Stimulated activated CD8-positive, alpha-beta memory T cell treated with anti-CD3 and anti-CD28 coated beads, Interleukin-15, amount 100 ng/mL, for 48 hours (primary cell): ENCODE measurements at regions not wholly inside any gene's neighbourhood (a gene's known extent, or its start where the extent isn't known, plus 50 kb on each side); places are given as distances from the start of the nearest gene placed in this dataset.

Experiments used
- DNase-seq, 2 donors: peaks; one replicate each; pipeline ENCODE4 v3.0.0-alpha.2; 2020; ENCODE audit warnings: low read depth in 2 of 2

DNA sequence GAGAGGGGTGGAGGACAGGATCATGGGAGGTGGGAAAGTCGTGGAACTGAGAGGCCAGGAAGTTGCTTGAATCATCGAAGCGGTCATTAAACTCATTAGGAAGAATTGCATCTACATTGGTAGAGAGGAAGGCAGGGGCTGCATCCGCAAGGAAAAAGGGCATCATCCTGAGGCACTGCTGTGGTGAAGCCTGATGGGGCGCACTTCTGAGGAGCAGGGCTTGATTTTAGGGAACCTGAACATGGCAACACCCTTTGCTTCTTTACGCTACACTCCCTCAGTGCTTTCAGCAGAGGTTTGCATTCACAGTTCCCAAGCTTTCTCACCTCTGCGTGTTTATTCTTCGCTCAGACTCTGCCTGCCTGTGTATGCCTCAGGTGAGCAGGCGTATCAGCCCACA, 352.0 kb upstream of the RAB6C start:
- no peak for DNase-seq

DNA sequence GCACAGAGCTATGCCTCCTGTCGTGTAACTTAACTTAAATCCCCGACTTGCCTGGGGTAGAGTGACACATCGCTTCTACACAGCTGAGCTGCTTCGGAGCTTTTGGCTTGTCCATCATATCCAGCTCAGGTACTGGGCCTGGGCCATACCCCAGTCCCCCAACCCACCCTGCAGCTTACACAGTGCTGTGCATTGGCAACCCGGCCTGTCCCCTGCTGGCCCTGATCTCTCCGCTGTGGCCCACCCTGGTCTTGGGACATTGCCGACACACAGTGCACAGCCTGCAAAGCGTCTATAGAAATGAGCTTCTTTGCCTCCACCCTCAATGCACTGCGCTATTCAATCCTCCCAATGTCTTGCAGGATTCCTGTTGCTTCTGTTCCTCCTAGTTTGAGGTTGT, 342.8 kb upstream of the RAB6C start:
- DNase-seq: no peak

DNA sequence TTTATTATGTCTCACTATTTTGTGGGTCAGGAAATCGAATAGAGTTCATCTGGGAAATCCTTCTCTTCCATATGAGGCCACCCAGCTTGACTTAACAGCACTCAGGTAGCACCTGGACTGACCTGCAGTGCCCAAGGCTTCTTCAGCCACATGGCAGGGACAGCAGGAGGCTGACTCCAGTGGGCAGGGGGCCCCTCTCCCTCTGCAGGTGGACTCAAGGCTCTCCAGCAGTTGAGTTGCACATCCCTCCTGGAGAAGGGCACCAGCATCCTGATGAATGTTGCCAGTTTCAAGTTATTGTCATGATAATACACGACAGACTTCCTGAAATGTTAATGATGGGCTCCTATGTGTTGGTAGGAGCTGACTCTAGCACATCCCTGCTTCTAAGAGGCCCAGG, 338.1 kb upstream of the RAB6C start:
- no peak for DNase-seq

DNA sequence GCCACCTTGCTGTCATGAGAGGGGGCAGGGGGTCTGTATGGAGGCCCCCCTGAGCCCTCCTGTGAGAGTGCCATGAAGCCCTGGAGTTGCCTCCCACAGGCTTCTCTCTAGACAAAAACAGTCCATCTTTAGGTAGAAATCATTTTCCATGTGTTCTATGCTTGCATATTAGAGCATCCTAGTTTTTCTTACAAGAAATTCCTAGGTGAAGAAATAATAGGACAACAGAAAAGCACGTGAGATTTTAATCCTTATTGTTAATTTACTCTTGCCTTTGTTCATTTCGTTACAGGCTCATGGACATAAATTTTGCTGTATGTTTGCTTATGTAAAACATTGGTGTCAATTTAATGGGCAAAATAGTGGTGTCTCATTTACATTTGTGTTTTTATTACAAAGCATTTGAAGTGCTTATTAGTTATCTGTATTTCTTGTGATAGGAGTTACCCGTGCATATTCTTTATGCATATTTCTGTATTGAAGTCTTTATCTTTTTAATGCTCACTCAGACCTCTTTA, 336.9 kb upstream of the RAB6C start:
- DNase-seq: no peak

DNA sequence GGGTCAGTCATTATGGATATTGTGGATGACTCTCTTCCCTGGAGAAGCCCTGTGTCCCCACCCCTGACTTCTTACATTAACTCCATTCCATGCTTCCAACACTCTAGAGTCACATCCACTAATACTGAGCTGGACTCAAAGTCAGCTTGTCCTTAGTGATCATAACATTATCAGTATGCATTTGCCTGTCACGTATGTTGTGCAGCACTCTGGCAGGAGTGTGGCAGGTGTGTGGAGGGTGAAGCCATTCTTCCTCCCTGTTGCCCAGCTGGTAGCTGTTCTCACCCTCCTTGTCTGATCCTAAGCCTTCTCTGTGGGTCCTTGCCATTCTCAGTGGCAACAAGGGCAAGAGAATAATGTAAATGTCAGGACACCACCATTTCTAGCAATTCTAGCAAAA, 334.1 kb upstream of the RAB6C start:
- no peak for DNase-seq

DNA sequence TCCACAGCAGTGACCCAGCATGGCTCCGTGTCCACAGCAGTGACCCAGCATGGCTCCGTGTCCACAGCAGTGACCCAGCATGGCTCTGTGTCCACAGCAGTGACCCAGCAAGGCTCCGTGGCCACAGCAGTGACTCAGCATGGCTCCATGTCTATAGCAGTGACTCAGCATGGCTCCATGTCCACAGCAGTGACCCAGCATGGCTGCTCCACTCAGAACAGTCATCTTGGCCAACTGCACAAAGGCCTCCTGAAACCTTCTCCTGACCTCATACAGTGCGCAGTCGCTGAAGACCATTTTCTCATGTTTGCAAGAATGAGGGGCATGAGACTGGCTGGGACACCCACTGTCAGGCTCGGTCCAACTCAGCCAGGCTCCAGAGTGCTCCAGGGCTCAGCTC, 333.4 kb upstream of the RAB6C start:
- no peak for DNase-seq

DNA sequence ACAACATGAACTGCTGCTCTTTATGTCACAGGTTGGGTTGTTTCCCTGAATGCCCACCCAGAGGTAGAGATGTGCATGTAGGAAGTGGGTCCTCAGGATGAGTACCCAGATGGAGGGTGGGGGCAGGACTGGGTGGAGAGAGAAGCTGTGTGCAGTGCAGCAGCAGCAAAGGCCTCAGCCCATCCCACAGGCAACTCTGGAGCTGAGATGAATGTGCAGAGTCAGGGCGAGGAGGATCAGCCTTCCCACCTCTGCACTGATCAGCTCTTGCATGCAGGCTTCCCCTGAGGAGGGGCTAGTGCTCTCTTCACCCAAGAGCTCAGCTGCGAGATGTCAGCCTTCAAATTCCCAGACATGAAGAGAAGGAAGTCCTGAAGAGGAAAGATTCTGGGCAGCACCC, 326.2 kb upstream of the RAB6C start:
- DNase-seq: no peak

DNA sequence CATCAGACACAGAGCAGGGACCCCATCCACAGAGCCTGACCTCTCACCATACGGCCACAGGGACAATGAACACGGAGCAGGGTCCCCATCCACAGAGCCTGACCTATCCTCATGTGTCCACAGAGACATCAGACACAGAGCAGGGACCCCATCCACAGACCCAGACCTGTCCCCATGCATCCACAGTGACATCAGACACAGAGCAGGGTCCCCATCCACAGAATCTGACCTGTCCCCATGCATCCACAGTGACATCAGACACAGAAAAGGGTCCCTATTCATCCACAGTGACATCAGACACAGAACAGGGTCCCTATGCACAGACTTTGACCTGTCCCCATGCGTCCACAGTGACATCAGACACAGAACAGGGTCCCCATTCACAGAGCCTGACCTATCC, 325.1 kb upstream of the RAB6C start:
- DNase-seq: no peak

DNA sequence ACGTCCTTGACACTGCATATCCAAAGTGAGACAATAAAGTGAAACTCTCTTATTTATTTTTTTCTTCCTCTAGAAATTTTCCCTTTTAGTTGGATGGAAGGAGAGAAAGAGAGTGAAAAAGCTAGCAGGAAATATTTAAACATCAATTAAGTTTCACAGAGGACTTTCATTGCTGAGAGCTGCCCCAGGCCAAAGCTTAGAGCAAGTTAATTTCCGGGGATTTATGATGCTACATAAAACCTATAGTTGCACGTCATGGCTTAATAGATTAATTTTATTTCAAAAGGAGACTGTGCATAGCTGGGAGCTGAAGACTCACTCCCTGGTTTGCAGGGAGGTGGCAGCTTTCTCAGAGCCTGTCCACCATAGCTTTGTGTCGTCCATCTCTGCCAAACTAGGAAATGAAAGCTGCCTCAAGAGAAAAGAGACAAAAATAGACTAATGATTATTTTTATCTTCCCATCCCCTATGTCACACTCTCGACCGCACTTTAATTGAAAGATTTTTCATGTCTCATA, 323.3 kb upstream of the RAB6C start:
- no peak for DNase-seq

DNA sequence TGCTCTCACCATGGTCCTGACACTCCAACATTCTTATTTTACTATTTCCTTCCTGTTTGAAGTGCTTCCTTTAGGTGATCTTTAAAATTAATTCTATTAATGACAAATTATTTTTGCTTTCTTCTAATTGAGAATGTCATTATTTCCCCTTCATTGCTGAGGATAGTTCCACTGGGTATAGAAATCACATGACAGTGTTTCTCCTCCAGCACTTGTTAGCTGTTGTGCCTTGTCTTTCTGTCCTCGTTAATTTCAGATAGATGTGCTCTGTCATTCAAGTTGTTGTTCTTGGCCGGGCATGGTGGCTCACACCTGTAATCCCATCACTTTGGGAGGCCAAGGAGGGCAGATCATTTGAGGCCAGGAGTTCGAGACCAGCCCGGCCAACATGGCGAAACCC, 321.0 kb upstream of the RAB6C start:
- DNase-seq: no peak

DNA sequence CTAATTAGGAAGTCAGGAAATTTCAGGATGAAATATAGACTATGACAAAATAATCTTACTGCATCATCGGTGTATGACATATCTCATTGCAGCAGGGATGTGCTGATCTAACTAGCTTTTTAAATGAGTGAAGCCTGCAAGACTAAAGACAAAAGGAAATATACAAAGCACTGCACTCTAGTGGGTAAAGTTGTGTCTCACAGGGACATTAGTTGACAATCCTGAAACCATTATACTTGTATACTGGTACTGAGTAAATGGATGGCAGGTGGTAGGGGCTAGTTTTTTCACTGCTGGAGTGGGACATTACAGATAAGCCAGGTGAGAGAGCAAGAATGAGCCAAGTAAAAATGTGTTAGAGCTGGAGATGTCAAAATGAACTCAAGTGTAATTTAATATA, 317.5 kb upstream of the RAB6C start:
- no peak for DNase-seq

DNA sequence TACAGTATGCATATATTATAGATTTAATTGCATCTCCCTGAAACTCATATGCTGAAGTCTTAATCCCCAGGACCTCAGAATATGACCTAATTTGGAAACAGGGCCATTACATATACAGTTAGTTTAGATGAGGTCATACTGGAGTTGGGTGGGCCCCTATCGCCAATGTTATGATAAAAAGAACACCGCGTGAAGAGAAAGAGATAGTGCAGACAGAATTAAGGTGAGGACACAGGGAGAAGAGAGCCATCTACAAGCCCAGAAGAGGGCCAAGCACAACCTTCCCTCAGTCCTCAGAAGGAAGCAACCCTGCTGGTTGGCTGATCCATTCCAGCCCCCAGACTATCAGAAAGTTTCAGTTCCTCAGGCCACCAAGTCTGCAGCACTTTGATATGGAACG, 311.9 kb upstream of the RAB6C start:
- DNase-seq: no peak

DNA sequence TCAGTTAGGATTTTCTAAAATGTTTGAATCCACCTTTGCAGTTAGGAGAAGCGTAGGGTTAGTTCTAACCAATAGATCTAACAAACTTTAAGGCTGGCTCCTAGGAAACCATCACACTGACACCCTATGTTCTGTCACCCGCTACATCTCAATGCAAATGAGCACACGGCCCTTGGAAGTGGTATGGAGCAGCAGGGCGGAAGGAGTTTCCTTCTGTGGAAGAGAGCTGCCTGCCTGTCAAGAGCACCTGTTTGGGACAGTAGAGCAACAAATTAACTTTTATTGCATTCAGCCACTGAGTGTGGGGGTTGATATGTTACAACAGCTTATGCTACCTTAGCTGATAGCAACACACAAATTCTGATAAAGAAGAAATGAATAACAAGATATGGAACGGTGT, 306.9 kb upstream of the RAB6C start:
- DNase-seq: no peak

DNA sequence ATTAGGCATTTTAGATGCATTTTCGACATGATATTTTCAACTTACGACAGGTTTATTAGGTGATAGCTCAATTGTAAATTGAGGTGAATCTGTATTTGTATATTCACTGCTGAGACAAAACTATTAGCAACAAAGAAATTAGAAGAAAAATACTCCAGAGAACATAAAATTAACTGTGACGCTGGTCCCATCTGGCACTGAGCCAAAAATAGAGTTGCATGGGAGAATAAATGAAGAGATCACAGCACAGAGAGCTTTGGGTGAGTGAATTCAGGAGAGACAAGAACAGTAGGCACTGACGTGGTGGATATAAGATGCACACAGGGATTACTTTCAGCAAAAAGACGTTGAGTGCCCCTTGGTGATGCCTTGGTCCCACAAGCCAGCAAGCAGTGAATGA, 306.2 kb upstream of the RAB6C start:
- DNase-seq: no peak

DNA sequence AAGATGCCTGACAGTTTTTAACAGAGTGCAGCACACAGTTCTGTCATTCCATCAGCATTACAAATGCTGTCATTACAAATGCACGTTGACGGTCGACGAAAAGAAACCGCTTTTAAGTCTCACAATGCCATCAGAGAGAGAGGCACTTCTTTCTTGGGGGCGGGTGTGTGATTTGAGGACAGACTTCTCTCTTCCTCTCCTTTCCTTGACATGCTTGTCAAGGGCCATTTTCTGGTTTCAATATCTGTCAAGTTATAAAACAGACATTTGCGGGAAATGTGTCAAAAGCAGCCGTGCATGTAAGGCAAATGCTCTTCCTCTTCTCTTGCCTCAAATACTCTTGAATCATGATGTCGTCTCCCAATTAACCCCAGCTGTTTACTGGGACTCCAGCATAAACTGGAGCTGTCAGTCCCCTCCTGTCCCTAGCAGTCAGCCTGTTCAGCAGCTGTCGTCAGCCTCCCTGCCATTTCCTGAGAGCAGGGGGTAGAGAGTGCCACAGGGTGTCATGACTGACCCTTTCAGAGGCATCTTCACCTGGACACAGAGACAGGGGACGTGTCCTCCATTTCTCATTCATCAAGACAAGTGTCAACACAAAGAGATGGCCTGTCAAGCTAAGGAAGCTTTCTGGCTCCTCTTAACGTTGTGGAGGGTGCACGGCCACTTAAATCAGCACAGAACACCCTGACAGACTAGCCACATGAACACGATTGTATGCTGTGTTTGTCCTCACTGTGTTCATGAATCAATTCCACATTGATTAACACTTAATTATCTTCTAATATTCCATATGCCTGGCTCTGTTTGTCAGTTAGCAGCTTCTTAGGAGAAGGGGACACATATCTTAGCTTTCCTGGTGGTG, 305.4 kb upstream of the RAB6C start:
- no peak for DNase-seq

DNA sequence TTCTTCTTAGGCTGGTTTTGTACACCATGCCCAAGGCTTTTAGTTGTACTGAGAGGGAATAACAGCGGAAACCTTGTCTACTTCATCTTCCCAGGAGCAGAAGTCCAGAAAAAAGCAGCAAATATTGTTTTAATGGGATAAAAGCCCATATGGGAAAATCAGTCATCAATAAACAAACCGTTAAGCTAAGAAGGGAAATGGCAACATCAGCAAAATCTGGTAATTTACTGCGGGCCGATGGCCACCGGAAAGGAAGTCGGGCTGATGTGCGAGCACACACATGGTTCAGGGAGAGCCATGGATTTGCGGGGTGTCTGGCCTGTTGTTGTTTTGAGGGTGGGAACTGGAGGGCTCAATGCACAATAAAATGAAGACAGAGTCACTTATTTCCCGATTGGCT, 300.7 kb upstream of the RAB6C start:
- DNase-seq: no peak

DNA sequence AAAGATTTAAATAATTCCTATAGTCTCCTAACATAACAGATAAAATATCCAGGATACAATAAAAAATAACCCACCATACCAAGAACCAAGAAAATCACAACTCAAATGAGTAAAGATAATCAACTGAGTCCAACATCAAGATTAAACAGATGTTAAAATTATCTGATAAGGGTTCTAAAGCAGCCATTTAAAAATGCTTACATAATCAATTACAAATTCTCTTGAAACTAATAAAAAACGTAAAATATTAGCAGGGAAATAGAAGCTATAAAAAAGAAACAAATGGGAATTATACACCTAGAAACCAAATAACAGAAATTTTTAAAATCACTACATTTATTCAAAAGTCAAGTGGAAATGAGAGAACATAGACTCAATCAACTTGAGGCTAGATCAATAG, 297.7 kb upstream of the RAB6C start:
- no peak for DNase-seq

DNA sequence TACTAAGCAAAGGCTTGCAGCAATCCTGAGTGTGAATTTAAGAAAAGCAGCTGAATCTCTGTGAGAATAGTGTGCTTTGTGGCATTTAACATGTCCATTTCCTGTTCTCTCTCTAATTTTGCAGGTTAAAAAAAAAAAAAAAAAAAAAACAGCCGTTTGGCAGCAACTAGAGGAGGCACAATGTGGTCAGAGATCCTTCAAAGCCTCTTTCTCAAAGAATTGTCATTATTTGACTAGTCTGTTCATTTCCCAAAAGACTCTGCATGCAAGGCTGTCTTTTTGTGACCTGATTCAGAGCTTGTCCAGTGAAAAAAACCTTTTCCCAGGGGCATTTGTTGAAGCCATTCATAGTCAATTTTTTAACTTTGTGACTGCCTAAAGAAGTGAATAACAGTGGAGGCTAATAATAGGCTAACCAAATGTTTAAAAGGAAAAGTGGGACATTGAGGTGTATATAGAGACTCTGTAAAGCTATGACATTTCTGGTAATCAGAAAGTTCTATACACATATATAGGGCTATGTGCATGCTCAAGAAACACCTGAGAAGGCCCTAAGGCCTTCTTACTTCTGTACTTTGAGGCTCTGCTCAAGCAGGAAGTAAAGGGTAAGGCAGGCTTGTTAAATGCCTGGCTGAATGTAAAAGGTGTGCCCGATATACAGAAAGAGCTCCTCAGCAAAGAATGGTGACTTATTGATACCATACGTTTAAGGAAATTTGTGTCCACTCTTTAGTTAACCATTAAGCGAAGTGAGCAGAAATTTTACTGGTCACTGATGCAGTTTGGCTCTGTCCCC, 289.6 kb upstream of the RAB6C start:
- no peak for DNase-seq

DNA sequence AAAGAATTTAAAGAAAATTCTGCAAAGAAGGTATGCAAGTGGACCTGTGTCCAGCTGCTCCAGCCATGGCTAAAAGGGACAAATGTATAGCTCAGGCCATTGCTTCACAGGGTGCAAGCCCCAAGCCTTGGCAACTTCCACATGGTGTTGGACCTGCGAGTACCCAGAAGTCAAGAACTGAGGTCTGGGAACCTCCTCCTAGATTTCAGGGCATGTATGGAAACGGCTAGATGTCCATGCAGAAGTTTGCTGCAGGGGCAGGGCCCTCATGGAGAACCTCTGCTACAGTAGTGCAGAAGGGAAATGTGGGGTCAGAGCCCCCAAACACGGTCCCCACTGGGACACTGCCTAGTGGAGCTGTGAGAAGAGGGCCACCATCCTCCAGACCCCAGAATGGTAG, 284.0 kb upstream of the RAB6C start:
- DNase-seq: no peak

DNA sequence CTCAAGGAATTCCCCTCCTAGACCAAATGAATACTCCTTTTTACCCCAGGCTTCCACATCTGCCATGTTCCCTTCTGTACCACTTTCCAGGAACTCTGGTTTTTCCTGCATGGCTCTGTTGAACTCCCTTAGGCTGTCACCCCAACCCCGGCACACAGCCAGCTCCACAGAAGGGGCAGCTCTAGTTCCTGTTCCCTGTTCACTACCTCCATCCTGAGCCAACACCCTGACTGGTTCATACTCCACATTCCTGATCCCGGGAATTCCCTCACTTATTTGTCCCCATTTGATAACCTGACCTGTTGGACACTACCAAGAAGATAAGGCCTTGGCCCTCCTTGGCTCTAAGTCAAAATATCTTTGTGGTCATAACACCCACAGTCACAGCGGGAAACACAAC, 280.9 kb upstream of the RAB6C start:
- DNase-seq: no peak

DNA sequence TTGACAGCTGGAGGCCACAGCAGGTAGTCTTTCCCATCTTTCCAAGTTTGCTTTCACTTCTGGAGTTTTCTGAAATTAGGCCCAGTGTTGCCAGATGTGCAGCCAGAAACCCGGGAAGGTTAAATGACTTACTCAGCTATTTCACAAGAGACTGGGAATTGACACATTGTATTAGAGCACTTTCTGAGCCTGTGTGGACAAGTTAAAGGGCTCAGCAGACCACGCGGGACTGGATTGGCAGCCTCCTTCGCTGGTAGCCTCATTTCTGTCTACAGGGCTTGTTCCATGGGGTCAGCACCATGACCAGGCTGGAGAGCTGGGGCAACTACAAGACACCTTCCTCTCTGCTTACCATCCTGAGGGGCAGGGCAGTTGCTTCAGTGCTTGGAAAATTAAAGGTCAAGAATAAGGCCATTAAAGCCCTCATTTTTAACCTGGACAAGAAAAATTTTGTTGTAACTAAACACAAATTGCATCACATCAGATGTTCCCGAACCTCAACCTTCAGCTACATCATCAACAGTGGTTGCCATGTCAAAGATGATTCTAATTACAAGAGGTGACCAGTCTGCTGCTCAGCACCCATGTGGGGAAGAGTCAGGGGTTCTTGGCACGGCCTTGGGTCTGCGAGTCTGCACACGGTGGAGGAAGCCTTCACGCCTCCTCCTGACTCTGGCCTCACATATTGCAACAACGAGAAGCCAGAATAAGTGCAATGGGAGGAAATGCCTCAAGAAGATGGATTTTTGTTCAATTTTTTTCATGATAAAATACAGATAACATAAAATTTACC, 279.5 kb upstream of the RAB6C start:
- no peak for DNase-seq
